ENCODE measurements at regions not wholly inside any gene's neighbourhood (a gene's known extent, or its start where the extent isn't known, plus 50 kb on each side); places are given as distances from the start of the nearest gene placed in this dataset.
"Not testable (repeated sequence)": the region's sequence is repeated elsewhere in the genome, so short reads cannot be mapped to it uniquely, and the experiment has no call there.

DNA sequence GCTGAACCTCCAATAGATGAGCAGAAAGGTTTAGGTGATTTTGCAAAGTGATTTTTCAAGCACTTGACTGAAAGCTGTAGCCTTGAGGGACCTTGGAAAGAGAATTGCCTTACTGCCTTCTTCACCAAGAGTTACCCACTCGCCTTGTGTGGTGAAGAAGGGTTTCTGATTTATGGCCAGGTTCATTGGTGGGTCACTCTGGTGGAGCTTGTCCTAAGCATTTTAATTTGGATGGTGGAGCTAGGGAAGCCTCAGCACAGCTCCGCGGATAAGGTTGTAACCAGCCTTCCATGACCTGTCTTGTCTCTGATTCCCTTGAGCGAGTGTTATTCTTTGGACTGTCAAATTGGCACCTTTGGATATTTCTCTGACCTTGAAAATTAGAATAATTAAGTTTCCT is 226.4 kb downstream of the FAT3 start:
- no peaks in the 10 kb centered on the region for H3K36me3 Mint-ChIP-seq
- H3K4me1 Mint-ChIP-seq (ENCODE audit: low read depth): no peaks in the 10 kb centered on the region
- H3K9me3 Mint-ChIP-seq (ENCODE audit: low read depth): no peaks in the 10 kb centered on the region
- H3K4me3 Mint-ChIP-seq: no peak overlapping the region
- H3K27ac Mint-ChIP-seq: no peak overlapping the region
- no peaks in the 10 kb centered on the region for H3K27me3 Mint-ChIP-seq

DNA sequence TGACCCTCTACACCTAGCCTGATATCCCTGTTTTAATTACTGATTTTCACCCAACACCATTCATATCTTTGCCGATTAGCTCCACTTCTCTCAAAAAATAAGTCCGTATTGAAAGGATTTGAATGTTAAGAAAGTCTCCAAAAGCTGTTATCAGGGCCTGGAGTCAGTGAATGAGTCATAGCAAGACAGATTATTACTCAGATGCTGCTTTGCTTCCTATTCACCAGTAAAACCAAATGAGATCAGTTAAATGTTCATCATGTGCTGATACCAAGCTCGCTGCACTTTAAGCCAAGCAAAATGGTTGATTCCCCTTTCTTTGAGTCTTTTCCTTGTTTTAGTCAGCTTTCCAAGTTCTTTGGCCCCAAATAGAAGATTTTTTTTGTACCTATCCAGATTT is 228.4 kb downstream of the FAT3 start:
- Mint-ChIP-seq H3K36me3 (no peaks in the 10 kb centered on the region), H3K4me1 (ENCODE audit: low read depth) (no peaks in the 10 kb centered on the region), H3K9me3 (ENCODE audit: low read depth) (no peaks in the 10 kb centered on the region), H3K4me3 (no peak overlapping the region), H3K27me3 (no peaks in the 10 kb centered on the region), H3K27ac (no peak overlapping the region)

DNA sequence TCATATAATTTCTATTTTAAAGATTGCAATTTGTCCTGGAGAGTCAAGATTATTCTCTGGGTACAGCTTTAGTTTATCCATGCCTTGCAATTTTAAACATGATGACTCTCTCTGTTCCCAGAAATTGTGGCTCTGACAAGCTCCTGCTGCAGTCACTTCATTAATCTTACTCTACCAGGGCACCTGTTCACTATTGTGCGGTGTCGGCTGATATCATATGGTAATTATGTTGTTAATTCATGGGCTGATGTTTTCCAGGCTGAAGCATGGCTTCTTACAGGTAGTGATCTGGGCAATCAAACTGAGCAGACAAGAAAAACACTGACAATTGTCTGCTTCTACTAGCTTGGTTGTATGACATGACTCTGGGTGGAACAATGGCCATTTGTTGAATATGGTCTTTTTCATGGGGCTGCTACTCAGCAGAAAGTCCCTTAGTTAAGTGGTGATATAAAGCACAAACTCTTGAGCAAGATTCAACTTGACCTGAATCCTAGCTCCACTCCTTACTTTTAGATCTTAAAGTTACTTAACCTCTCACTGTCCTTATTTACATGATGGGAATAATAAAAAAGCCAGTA is 230.7 kb downstream of the FAT3 start:
- Mint-ChIP-seq H3K27me3 (no peaks in the 10 kb centered on the region), H3K4me1 (ENCODE audit: low read depth) (no peaks in the 10 kb centered on the region), H3K4me3 (no peak overlapping the region), H3K36me3 (no peaks in the 10 kb centered on the region), H3K9me3 (ENCODE audit: low read depth) (no peaks in the 10 kb centered on the region), H3K27ac (no peak overlapping the region)

DNA sequence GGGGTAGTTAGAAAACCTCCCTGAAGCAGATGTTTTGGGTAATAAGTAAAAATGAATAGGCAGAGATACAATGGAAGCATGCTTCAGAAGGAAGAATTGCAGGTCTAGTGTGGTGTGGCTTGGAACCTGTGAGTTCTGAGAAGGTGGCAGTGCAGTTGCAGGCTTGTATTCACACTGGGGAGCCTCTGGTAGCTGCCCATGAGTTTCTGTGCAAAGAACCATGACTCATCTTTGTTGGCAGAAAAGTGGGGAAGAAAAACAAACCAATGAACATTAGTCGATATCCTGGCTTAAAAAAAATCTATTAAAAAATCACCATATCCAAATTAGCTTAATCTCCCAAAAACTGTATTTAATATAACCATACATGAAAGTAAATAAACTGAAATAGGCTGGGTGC is 232.6 kb downstream of the FAT3 start:
- no peak overlapping the region for H3K27ac Mint-ChIP-seq

DNA sequence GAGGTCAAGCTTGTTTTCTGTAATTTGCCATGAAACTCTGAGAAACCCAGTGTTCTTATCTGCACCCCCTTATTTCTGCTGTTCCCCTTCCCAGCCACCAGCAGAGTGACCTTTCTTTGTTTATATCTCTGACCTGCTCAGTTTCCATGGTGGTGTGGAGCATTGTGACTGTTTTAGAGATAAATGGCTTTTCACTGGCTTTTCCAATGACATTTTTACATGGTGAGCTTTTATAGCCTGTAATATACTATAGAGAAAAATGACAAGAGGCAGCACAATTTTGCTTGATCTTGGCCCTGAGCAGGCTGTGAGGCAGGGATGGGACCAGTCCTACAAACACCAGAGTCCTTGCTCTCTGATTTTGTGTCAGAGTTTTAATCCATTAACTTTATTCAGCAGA is 233.9 kb downstream of the FAT3 start:
- Mint-ChIP-seq H3K4me3 (no peak overlapping the region), H3K27ac (no peak overlapping the region), H3K9me3 (ENCODE audit: low read depth) (no peaks in the 10 kb centered on the region), H3K27me3 (no peaks in the 10 kb centered on the region), H3K36me3 (no peaks in the 10 kb centered on the region), H3K4me1 (ENCODE audit: low read depth) (no peaks in the 10 kb centered on the region)

More for the DNA sequence above, 232.6 kb downstream of the FAT3 start:
- no peaks in the 10 kb centered on the region for H3K27me3 Mint-ChIP-seq
- H3K4me1 Mint-ChIP-seq (ENCODE audit: low read depth): no peaks in the 10 kb centered on the region
- no peaks in the 10 kb centered on the region for H3K9me3 Mint-ChIP-seq (ENCODE audit: low read depth)
- no peak overlapping the region for H3K4me3 Mint-ChIP-seq
- no peaks in the 10 kb centered on the region for H3K36me3 Mint-ChIP-seq

DNA sequence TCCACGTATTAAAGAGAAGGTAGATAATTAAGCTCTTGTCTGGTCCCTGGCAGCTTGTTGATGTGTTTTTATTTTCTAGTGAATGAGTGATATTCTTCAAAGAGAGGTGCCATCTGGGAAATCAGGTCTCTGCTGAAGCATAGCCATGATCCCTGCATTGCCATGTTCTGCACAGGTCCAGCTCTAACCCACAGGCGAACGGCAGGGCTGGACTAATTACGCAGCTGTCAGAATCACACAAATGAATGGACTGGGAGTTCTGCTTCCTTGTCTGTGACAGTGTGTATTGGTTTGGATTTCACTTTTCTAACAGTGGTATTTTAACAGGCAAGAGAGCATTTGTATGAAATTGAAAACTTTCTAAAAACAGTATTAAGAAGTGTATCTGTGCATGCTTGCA is 235.6 kb downstream of the FAT3 start:
- Mint-ChIP-seq H3K27ac (no peak overlapping the region), H3K9me3 (ENCODE audit: low read depth) (no peaks in the 10 kb centered on the region), H3K36me3 (no peaks in the 10 kb centered on the region), H3K4me1 (ENCODE audit: low read depth) (no peaks in the 10 kb centered on the region), H3K4me3 (no peak overlapping the region), H3K27me3 (no peaks in the 10 kb centered on the region)

DNA sequence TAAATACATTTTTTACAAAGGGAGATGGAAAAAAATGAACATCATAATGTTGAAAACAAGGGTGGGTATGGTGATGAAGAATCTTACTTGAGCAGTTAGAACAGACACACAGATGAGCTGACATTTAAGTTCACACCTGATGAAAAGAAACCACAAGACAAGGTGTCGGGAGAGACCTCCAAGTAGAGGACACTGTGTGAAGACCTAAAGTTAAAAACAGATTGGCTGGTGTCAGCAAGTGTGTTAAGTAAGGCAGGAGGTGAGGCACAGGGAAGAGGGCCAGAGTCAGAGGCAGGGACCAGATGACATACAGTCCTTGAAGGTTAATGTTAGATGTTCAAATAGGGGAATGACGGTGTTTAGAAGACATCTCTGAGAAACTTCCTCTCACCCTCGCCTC is 236.8 kb downstream of the FAT3 start:
- H3K4me1 Mint-ChIP-seq (ENCODE audit: low read depth): no peaks in the 10 kb centered on the region
- no peaks in the 10 kb centered on the region for H3K9me3 Mint-ChIP-seq (ENCODE audit: low read depth)
- no peaks in the 10 kb centered on the region for H3K36me3 Mint-ChIP-seq
- H3K27me3 Mint-ChIP-seq: no peaks in the 10 kb centered on the region
- H3K4me3 Mint-ChIP-seq: no peak overlapping the region
- no peak overlapping the region for H3K27ac Mint-ChIP-seq

DNA sequence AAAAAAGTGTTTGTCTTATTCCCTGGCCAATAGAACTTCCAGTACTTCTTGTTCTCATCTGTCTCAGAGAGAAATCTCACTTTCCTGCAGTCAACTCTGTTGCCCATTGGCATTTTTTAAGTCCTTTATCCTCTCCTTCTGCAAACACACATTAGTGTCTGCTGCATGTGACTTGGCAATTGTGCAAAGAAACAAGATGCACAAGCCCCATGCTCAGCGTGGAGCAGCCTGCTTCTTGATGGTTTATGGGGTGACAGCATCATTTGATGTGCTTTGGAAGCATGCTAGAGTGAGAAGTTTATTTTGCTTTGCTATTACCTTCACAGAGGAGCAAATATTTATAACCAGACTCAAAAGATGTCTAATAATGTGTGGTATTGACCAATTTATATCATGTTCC is 238.2 kb downstream of the FAT3 start:
- H3K27ac Mint-ChIP-seq: no peak overlapping the region
- H3K4me3 Mint-ChIP-seq: no peak overlapping the region
- no peaks in the 10 kb centered on the region for H3K27me3 Mint-ChIP-seq
- H3K36me3 Mint-ChIP-seq: no peaks in the 10 kb centered on the region
- no peaks in the 10 kb centered on the region for H3K9me3 Mint-ChIP-seq (ENCODE audit: low read depth)
- H3K4me1 Mint-ChIP-seq (ENCODE audit: low read depth): no peaks in the 10 kb centered on the region

DNA sequence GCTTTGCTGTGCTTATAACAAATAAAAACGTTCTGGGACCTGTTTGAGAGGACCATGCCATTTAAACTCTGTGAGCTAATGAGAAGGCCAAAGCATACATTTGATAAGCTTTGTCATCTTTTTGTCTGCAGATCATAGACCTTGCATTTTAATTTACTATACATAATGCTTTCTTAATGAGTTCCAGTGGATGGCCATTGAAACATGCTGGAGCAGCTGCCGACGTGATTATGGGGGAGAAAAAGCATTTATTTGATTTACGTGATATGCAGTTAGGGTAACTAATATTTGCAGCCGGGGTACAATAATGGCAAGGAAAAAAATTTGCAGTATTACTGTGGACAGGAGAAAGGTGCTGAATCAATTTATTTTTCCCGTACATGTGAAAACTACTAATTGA is 240.2 kb downstream of the FAT3 start:
- no peaks in the 10 kb centered on the region for H3K27me3 Mint-ChIP-seq
- H3K27ac Mint-ChIP-seq: no peak overlapping the region
- no peaks in the 10 kb centered on the region for H3K9me3 Mint-ChIP-seq (ENCODE audit: low read depth)
- H3K36me3 Mint-ChIP-seq: no peaks in the 10 kb centered on the region
- H3K4me3 Mint-ChIP-seq: no peak overlapping the region
- H3K4me1 Mint-ChIP-seq (ENCODE audit: low read depth): no peaks in the 10 kb centered on the region

DNA sequence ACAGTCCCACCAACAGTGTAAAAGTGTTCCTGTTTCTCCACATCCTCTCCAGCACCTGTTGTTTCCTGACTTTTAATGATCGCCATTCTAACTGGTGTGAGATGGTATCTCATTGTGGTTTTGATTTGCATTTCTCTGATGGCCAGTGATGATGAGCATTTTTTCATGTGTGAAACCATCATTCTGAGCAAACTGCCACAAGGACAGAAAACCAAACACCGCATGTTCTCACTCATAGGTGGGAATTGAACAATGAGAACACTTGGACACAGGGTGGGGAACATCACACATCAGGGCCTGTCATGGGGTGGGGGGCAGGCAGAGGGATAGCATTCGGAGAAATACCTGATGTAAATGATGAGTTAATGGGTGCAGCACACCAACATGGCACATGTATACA is 240.8 kb downstream of the FAT3 start:
- not testable (repeated sequence) for H3K27ac Mint-ChIP-seq; H3K4me3 Mint-ChIP-seq; H3K27me3 Mint-ChIP-seq; H3K36me3 Mint-ChIP-seq; H3K4me1 Mint-ChIP-seq (ENCODE audit: low read depth); H3K9me3 Mint-ChIP-seq (ENCODE audit: low read depth)

DNA sequence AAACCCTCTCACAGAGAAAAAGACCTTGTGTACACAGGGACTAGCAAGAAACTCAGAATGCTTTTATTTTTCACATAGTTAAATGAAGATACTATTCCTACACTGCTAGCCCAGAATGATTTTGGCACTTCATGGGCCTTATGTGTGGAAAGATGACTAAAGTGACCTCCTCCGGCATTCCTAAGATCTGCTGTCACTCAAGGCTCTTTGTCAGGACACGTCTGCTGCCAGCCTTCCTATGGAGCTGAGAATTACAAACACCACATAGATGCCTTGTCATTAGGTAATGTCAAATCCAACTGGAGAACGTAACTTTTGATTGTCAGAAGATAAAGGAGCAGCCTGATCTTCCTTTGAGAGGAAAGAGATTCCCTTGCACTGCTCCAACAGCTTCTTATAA is 249.1 kb downstream of the FAT3 start:
- Mint-ChIP-seq H3K36me3 (no peaks in the 10 kb centered on the region), H3K27me3 (no peaks in the 10 kb centered on the region), H3K9me3 (ENCODE audit: low read depth) (no peaks in the 10 kb centered on the region), H3K4me1 (ENCODE audit: low read depth) (no peaks in the 10 kb centered on the region), H3K4me3 (no peak overlapping the region), H3K27ac (no peak overlapping the region)

DNA sequence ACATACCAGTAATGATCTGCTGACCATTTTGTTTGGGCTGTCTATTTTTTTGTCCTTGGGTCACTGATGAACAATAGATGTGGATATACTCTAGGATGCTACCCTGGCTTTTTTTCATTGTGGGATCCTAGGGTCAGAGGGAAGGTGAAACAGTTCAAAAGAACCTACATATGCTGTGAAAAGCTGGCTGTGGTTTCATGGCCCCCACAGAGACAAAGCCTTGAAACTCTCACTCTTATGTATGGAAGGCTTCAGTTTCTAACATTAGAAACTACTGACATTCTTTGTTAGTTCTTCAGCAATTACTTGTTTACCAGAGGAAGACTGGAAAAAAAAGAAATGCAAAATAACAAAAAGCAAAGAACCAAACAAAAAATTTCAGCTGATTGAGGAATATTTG is 250.7 kb downstream of the FAT3 start:
- Mint-ChIP-seq H3K27me3 (no peaks in the 10 kb centered on the region), H3K36me3 (no peaks in the 10 kb centered on the region), H3K27ac (no peak overlapping the region), H3K4me3 (no peak overlapping the region), H3K9me3 (ENCODE audit: low read depth) (no peaks in the 10 kb centered on the region), H3K4me1 (ENCODE audit: low read depth) (no peaks in the 10 kb centered on the region)

DNA sequence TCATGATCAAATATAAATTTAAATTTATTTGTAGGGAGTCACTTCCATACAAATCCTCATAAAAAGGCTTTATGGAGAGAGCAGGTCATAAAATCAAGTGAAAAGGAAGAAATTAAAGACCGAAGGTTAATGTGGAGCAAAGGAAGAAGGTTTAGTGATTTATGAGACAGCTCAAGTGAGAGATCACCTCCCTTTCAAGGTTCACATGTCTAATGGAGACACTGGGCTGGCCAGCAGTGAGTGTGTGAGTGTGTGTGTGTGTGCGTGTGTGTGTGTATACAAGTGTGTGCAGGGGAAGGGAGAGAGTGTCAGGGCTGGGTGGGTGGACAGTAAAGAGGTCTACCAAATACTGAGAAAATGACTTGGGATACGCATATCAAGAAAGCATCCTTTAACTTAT is 251.2 kb downstream of the FAT3 start:
- H3K4me3 Mint-ChIP-seq: no peak overlapping the region
- H3K9me3 Mint-ChIP-seq (ENCODE audit: low read depth): no peaks in the 10 kb centered on the region
- no peak overlapping the region for H3K27ac Mint-ChIP-seq
- H3K27me3 Mint-ChIP-seq: no peaks in the 10 kb centered on the region
- no peaks in the 10 kb centered on the region for H3K36me3 Mint-ChIP-seq
- H3K4me1 Mint-ChIP-seq (ENCODE audit: low read depth): no peaks in the 10 kb centered on the region

DNA sequence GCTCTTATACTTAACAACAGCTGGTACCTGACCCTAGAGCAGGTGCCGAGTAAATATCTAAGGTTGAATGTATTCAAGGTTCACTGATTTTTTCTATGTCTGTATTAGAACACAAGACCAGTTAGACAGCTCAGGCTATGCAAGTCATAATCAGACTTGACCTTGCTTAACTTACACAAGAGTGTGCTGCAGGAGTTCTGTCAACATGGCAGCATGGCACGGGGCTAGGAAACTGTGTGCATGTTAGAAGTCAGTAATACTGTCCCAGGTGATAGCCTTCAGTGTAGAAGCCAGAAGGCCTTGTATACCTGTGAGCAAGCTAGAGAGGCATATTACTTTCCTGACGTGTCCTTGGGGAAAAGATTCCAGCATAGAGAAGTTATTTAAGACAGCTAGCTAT is 253.1 kb downstream of the FAT3 start:
- H3K27me3 Mint-ChIP-seq: no peaks in the 10 kb centered on the region
- H3K36me3 Mint-ChIP-seq: no peaks in the 10 kb centered on the region
- H3K4me1 Mint-ChIP-seq (ENCODE audit: low read depth): no peaks in the 10 kb centered on the region
- no peak overlapping the region for H3K27ac Mint-ChIP-seq
- no peaks in the 10 kb centered on the region for H3K9me3 Mint-ChIP-seq (ENCODE audit: low read depth)
- H3K4me3 Mint-ChIP-seq: no peak overlapping the region

DNA sequence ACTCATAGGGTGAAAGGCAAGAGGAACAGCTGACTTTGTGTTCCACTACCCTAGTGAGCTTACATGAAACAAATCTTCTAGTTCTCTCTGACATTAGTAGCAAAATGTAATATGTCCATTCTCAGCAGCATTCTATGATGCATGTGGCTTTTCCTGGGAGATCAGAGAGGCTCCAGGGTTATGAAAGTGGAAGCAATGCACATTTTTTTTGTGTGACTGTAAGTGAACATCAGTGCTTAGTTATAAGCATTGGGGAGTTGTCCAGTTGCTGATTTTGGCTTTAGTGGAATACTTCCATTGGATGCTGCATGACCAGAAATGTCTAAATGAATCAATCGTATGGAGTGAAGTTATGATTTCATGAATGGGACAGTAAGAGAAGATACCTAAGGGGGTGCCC is 255.9 kb downstream of the FAT3 start:
- Mint-ChIP-seq H3K9me3 (ENCODE audit: low read depth) (no peaks in the 10 kb centered on the region), H3K27ac (no peak overlapping the region), H3K4me3 (no peak overlapping the region), H3K4me1 (ENCODE audit: low read depth) (no peaks in the 10 kb centered on the region), H3K27me3 (no peaks in the 10 kb centered on the region), H3K36me3 (no peaks in the 10 kb centered on the region)

DNA sequence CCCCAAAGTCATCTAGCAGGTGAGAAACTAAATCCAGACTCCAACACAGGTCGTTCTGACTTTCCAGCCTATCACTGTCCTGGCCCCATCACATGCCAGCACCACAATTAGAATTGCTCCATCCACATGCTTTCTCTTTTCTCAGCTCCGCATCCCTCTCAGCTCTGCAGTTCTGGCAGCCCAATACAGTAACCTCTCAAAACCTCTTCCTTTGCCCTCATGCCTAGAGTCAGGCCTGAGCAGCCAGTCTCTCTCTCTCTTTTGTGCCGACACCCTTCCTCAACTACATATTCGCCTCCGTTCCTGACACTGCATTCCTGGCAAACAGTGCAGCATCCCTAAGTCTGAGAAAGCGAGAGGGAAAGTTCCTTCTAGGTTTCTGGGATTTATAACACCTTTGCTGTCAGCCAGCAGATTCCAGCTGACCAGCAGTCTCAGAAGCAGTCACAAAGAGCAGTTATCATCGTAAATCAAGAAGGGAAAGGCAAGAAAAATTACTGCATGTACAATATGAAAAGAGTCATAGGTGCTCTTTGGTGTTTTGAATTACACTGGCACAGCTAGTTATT is 258.0 kb downstream of the FAT3 start:
- no peak overlapping the region for H3K27ac Mint-ChIP-seq
- no peak overlapping the region for H3K4me3 Mint-ChIP-seq
- H3K27me3 Mint-ChIP-seq: no peaks in the 10 kb centered on the region
- H3K36me3 Mint-ChIP-seq: no peaks in the 10 kb centered on the region
- no peaks in the 10 kb centered on the region for H3K4me1 Mint-ChIP-seq (ENCODE audit: low read depth)
- no peaks in the 10 kb centered on the region for H3K9me3 Mint-ChIP-seq (ENCODE audit: low read depth)
